DND-41 (cell line): ENCODE measurements at regions not wholly inside any gene's neighbourhood (a gene's known extent, or its start where the extent isn't known, plus 50 kb on each side); places are given as distances from the start of the nearest gene placed in this dataset.

ENCODE experiments used
- CTCF ChIP-seq: IDR thresholded peaks from 2 replicates; pipeline ENCODE4 v1.5.1; 2012; ENCODE audit warnings: borderline replicate concordance, low read length, moderate library complexity, mild to moderate bottlenecking; ENCODE audit not compliant: poor library complexity, severe bottlenecking; ENCODE audit errors: extremely low read depth
- EZH2 ChIP-seq: IDR thresholded peaks from 3 replicates; pipeline ENCODE4 v1.6.1; 2012; ENCODE audit warnings: borderline replicate concordance, low read depth, mild to moderate bottlenecking, moderate library complexity, low read length, inconsistent platforms; ENCODE audit not compliant: severe bottlenecking

DNA sequence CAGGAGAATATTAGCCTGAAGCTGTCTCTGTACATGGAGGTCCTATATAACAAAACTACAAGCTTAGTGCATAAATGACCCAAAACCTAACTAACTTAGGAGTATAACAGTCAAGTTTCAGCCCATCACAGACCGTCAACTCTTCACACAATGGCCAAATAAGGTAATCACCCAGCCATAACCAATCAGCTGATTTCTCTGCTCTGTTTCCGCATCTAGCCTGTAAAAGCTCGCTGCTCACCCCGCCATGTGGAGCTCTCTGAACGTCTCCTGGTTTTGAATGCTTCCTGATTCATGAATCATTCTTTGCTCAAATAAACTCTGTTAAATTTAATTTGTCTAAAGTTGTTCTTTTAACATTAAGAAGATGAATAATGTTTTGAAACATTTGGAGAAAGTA, 593.6 kb downstream of the TMX3 start:
- no peak for TF ChIP-seq CTCF
- TF ChIP-seq EZH2, result no peak
